Thyroid gland (tissue), 4 donors: ENCODE measurements at regions not wholly inside any gene's neighbourhood (a gene's known extent, or its start where the extent isn't known, plus 50 kb on each side); places are given as distances from the start of the nearest gene placed in this dataset.
"Not testable (repeated sequence)": the region's sequence is repeated elsewhere in the genome, so short reads cannot be mapped to it uniquely, and the experiment has no call there.

Experiments
- CTCF ChIP-seq, 6 experiments: fragments of 200-600 bp in 3 of 6; fragments of 450-650 bp in 3 of 6; sonication (generic) in 3 of 6; IDR thresholded peaks; one replicate each; pipeline ENCODE4 v1.5.1; 2016 to 2019; ENCODE audit warnings: antibody characterized with exemption in 6 of 6, mild to moderate bottlenecking in 2 of 6, inconsistent platforms in 1 of 6, moderate library complexity in 1 of 6
- POLR2A ChIP-seq, 2 donors: fragments of 450-650 bp; IDR thresholded peaks; one replicate each; pipeline ENCODE4 v1.6.1; 2017; ENCODE audit warnings: antibody characterized with exemption in 2 of 2, mild to moderate bottlenecking in 2 of 2, moderate library complexity in 1 of 2

- not testable (repeated sequence) for TF ChIP-seq CTCF, POLR2A (IDR thresholded peaks at IDR 0.05)
Observed at GRCh38 chr5:57735279-57736153, 252.9 kb upstream of the ACTBL2 start.
